HCT116 (cell line): ENCODE measurements at regions not wholly inside any gene's neighbourhood (a gene's known extent, or its start where the extent isn't known, plus 50 kb on each side); places are given as distances from the start of the nearest gene placed in this dataset.

ENCODE experiments used
- ATF3 ChIP-seq: IDR thresholded peaks from 2 replicates; pipeline ENCODE4 v1.6.1; 2012
- EGR1 ChIP-seq: IDR thresholded peaks from 2 replicates; pipeline ENCODE4 v1.6.1; 2012; ENCODE audit warnings: low read depth
- EZH2phosphoT487 ChIP-seq: fragments of 200-600 bp; IDR thresholded peaks from 2 replicates; pipeline ENCODE4 v1.6.1; 2018; ENCODE audit warnings: antibody characterized with exemption, borderline replicate concordance
- POLR2A ChIP-seq: IDR thresholded peaks from 2 replicates; pipeline ENCODE4 v1.7.0; 2011; ENCODE audit warnings: borderline replicate concordance; ENCODE audit not compliant: insufficient read depth, insufficient read length; ENCODE audit errors: extremely low read depth
- SRF ChIP-seq: IDR thresholded peaks from 2 replicates; pipeline ENCODE4 v1.6.1; 2012; ENCODE audit warnings: low read depth

GRCh38 chr4:17194586-17194985 is 296.1 kb upstream of the LDB2 start:
- TF ChIP-seq SRF (no peak), POLR2A (no peak), EZH2phosphoT487 (no peak), EGR1 (no peak), ATF3 (no peak)
